ENCODE measurements at regions not wholly inside any gene's neighbourhood (a gene's known extent, or its start where the extent isn't known, plus 50 kb on each side); places are given as distances from the start of the nearest gene placed in this dataset.

- Histone ChIP-seq H3K36me3 (no peaks in the 10 kb centered on the region), H3K9me3 (no peaks in the 10 kb centered on the region), H3K4me1 (ENCODE audit: control insufficient read depth in 1 of 2, low read depth in 2 of 2) (no peaks in the 10 kb centered on the region), H3K27ac (no peak overlapping the region), H3K27me3 (replicated peaks; ENCODE audit: insufficient read depth) (no peaks in the 10 kb centered on the region), H3K4me3 (no peak overlapping the region)
- DNase-seq (ENCODE audit: low spot score), result no peak
- no peak for ATAC-seq (ENCODE audit: insufficient number of reproducible peaks, low FRiP score, low read depth)
- TF ChIP-seq CTCF (IDR thresholded peaks at IDR 0.05), result no peak
Observed at GRCh38 chr2:2560374-2561015, 229.4 kb upstream of the MYT1L start.

- TF ChIP-seq CTCF (IDR thresholded peaks at IDR 0.05), result no peak
- H3K4me3 ChIP-seq, result no peak overlapping the region
- H3K27me3 ChIP-seq (replicated peaks; ENCODE audit: insufficient read depth), result no peaks in the 10 kb centered on the region
- H3K9me3 ChIP-seq, result no peaks in the 10 kb centered on the region
- no peak for DNase-seq (ENCODE audit: low spot score)
- ATAC-seq (ENCODE audit: insufficient number of reproducible peaks, low FRiP score, low read depth), result no peak
- H3K27ac ChIP-seq, result no peak overlapping the region
- no peaks in the 10 kb centered on the region for H3K36me3 ChIP-seq
- H3K4me1 ChIP-seq (ENCODE audit: control insufficient read depth in 1 of 2, low read depth in 2 of 2), result no peaks in the 10 kb centered on the region
Observed at GRCh38 chr2:2558476-2558875, 227.4 kb upstream of the MYT1L start.

GRCh38 chr2:2557475-2557874 lies 226.4 kb upstream of the MYT1L start:
- H3K27ac ChIP-seq, result no peak overlapping the region
- H3K27me3 ChIP-seq (replicated peaks; ENCODE audit: insufficient read depth), result no peaks in the 10 kb centered on the region
- H3K36me3 ChIP-seq, result no peaks in the 10 kb centered on the region
- no peak for TF ChIP-seq CTCF (IDR thresholded peaks at IDR 0.05)
- no peaks in the 10 kb centered on the region for H3K4me1 ChIP-seq (ENCODE audit: control insufficient read depth in 1 of 2, low read depth in 2 of 2)
- DNase-seq (ENCODE audit: low spot score) (no peak), ATAC-seq (ENCODE audit: insufficient number of reproducible peaks, low FRiP score, low read depth) (no peak)
- no peak overlapping the region for H3K4me3 ChIP-seq
- H3K9me3 ChIP-seq, result peaks cover 6% of the 10 kb centered on the region

- H3K27me3 ChIP-seq (replicated peaks; ENCODE audit: insufficient read depth), result no peaks in the 10 kb centered on the region
- TF ChIP-seq CTCF (IDR thresholded peaks at IDR 0.05), result no peak
- H3K27ac ChIP-seq, result no peak overlapping the region
- no peak overlapping the region for H3K4me3 ChIP-seq
- H3K9me3 ChIP-seq, result peaks cover 9% of the 10 kb centered on the region
- H3K4me1 ChIP-seq (ENCODE audit: control insufficient read depth in 1 of 2, low read depth in 2 of 2), result no peaks in the 10 kb centered on the region
- ATAC-seq (ENCODE audit: insufficient number of reproducible peaks, low FRiP score, low read depth) (no peak), DNase-seq (ENCODE audit: low spot score) (no peak)
- H3K36me3 ChIP-seq, result no peaks in the 10 kb centered on the region
Observed at GRCh38 chr2:2550856-2551255, 219.8 kb upstream of the MYT1L start.

- Histone ChIP-seq H3K9me3 (peaks cover 7% of the 10 kb centered on the region), H3K27me3 (replicated peaks; ENCODE audit: insufficient read depth) (no peaks in the 10 kb centered on the region), H3K27ac (no peak overlapping the region), H3K4me3 (no peak overlapping the region), H3K36me3 (no peaks in the 10 kb centered on the region), H3K4me1 (ENCODE audit: control insufficient read depth in 1 of 2, low read depth in 2 of 2) (no peaks in the 10 kb centered on the region)
- TF ChIP-seq CTCF (IDR thresholded peaks at IDR 0.05), result no peak
- ATAC-seq (ENCODE audit: insufficient number of reproducible peaks, low FRiP score, low read depth), result no peak
- no peak for DNase-seq (ENCODE audit: low spot score)
Observed at GRCh38 chr2:2547911-2548310, 216.8 kb upstream of the MYT1L start.
